ENCODE measurements at regions not wholly inside any gene's neighbourhood (a gene's known extent, or its start where the extent isn't known, plus 50 kb on each side); places are given as distances from the start of the nearest gene placed in this dataset.
"Not testable (repeated sequence)": the region's sequence is repeated elsewhere in the genome, so short reads cannot be mapped to it uniquely, and the experiment has no call there.

GRCh38 chrY:17643052-17643451, 237.0 kb downstream of the CDY2B start:
- intact Hi-C loops (cut with DNase I; ENCODE audit: low total_unique reads); DNase-seq (ENCODE audit: low spot score in 2 of 2); H3K4me3 ChIP-seq (ENCODE audit: low read depth, poor library complexity, severe bottlenecking): not testable (repeated sequence)
- no CpG with 5 or more reads among the region's 4 CpGs for whole genome bisulfite sequencing, 2 donors

GRCh38 chrY:17634484-17634883, 245.5 kb downstream of the CDY2B start:
- H3K4me3 ChIP-seq (ENCODE audit: low read depth, poor library complexity, severe bottlenecking); intact Hi-C loops (cut with DNase I; ENCODE audit: low total_unique reads); DNase-seq (ENCODE audit: low spot score in 2 of 2): not testable (repeated sequence)
- no CpG with 5 or more reads among the region's 3 CpGs for WGBS, 2 donors

DNA sequence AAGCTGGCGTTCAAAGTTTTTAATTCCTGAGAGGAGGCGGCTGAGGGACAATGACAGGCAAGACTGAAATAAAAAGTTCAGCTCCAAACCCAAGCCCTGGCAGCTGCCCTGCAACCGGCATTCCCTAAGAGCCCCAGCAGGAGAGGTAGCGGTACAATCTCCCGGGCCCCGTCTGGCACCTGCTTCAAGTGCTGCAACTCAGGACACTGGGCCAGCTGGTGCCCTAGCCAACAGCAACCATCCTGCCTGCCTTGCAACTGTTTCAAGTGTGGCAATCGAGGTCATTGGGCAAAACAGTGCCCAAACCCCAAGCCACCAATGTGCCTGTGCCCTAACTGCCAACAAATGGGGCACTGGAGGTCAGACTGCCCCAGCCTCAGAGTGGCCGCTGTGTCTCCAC, 268.8 kb downstream of the CDY2B start:
- WGBS, 2 donors: no CpG with 5 or more reads among the region's 8 CpGs
- intact Hi-C loops (cut with DNase I; ENCODE audit: low total_unique reads); DNase-seq (ENCODE audit: low spot score in 2 of 2); H3K4me3 ChIP-seq (ENCODE audit: low read depth, poor library complexity, severe bottlenecking): not testable (repeated sequence)

GRCh38 chrY:17610649-17611048, 269.4 kb downstream of the CDY2B start:
- DNase-seq (ENCODE audit: low spot score in 2 of 2); H3K4me3 ChIP-seq (ENCODE audit: low read depth, poor library complexity, severe bottlenecking); intact Hi-C loops (cut with DNase I; ENCODE audit: low total_unique reads): not testable (repeated sequence)
- no CpG with 5 or more reads among the region's 10 CpGs for WGBS, 2 donors

DNA sequence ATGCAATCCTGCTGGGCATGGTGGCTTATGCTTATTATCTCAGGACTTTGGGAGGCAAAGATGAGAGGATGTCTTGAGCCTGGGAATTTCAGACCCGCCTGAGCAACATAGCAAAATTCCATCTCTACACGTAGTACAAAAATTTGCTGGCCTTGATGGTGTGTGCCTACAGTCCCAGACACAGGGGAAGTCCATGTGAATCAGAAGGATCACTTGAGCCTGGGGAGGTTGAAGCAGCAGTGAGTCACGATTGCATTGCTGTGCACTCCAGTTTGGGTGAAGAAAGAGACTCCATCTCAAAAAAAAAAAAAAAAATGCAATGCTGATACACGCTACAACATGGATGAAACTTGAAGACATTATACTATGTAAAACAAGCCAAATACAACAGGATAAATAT, 272.9 kb downstream of the CDY2B start:
- no CpG with 5 or more reads among the region's 4 CpGs for whole genome bisulfite sequencing, 2 donors
- DNase-seq (ENCODE audit: low spot score in 2 of 2); H3K4me3 ChIP-seq (ENCODE audit: low read depth, poor library complexity, severe bottlenecking); intact Hi-C loops (cut with DNase I; ENCODE audit: low total_unique reads): not testable (repeated sequence)

DNA sequence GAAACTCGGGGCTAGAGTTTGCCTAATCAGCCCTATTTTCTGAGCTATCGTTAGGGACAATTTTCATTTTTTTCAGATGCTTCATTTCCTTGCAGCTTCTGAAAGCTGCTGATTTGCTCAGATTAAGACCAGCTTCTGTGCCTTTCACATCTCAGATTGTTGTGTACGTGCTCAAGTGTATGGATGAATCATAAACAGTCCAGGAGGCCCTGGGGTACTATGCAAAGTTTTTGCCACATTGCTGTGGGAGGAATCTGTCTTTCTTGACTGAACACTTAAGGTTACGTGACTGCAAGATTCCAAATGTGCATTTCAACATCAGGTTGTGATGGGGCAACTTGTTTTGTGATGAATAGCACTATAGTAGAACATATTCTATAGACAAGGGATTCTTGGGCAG, 280.8 kb downstream of the CDY2B start:
- intact Hi-C loops (cut with DNase I; ENCODE audit: low total_unique reads); H3K4me3 ChIP-seq (ENCODE audit: low read depth, poor library complexity, severe bottlenecking); DNase-seq (ENCODE audit: low spot score in 2 of 2): not testable (repeated sequence)
- no CpG with 5 or more reads among the region's 4 CpGs for WGBS, 2 donors

DNA sequence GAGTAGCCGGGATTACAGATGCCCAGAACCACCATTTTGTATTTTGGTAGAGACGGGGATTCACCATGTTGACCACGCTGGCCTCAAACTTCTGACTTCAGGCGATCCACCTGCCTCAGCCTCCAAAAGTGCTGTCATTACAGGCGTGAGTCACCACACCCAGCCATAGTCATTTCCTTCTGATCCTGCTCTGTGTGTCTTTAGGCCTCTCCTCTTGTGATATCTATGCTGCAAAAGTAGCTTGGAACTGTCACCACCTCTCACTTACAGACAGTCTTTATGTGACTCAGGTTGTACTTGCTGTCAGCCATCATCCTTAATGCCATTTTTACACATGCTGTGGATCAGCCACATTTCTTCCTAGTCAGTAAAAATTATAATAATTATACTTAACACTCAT, 286.3 kb downstream of the CDY2B start:
- DNase-seq (ENCODE audit: low spot score in 2 of 2); intact Hi-C loops (cut with DNase I; ENCODE audit: low total_unique reads); H3K4me3 ChIP-seq (ENCODE audit: low read depth, poor library complexity, severe bottlenecking): not testable (repeated sequence)
- WGBS, 2 donors: no CpG with 5 or more reads among the region's 5 CpGs

- DNase-seq (ENCODE audit: low spot score in 2 of 2); intact Hi-C loops (cut with DNase I; ENCODE audit: low total_unique reads); H3K4me3 ChIP-seq (ENCODE audit: low read depth, poor library complexity, severe bottlenecking): not testable (repeated sequence)
- WGBS, 2 donors: no CpG with 5 or more reads among the region's 23 CpGs
Measured at GRCh38 chrY:17579956-17580519, 300.0 kb downstream of the CDY2B start.

GRCh38 chrY:17579131-17579955, 300.7 kb downstream of the CDY2B start:
- H3K4me3 ChIP-seq (ENCODE audit: low read depth, poor library complexity, severe bottlenecking); intact Hi-C loops (cut with DNase I; ENCODE audit: low total_unique reads): not testable (repeated sequence)
- no CpG with 5 or more reads among the region's 43 CpGs for WGBS, 2 donors
- peak in 1 of 2 donors; percentile 2 for DNase-seq (ENCODE audit: low spot score in 2 of 2)

DNA sequence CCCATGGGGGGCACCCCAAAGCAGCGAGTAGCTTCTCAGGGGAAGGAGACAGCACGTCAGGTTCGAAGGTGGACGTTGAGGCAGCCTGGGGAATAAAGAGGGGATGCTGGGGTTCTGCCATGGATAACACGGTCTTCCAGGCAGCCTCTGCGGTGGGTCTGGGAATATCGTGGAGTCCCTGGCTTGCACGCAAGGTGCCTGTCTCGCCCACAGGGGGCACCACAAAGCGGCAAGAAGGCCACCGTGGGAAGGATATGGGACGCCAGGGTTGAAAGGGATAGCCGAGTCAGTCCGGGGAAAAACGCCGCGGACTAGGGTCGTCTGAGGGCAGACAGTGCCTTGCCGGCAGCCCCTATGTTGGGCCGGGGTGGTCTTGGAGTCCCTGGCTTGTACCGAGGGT, 316.9 kb downstream of the CDY2B start:
- intact Hi-C loops (cut with DNase I; ENCODE audit: low total_unique reads); H3K4me3 ChIP-seq (ENCODE audit: low read depth, poor library complexity, severe bottlenecking); DNase-seq (ENCODE audit: low spot score in 2 of 2): not testable (repeated sequence)
- WGBS, 2 donors: no CpG with 5 or more reads among the region's 21 CpGs

Measured in lower leg skin (tissue), 3 donors.